Peyer's patch (tissue), 4 donors: ENCODE measurements at regions not wholly inside any gene's neighbourhood (a gene's known extent, or its start where the extent isn't known, plus 50 kb on each side); places are given as distances from the start of the nearest gene placed in this dataset.

Source experiments
- DNase-seq, 3 donors: peaks; one replicate each; pipeline ENCODE4 v3.0.0-alpha.2; 2017 to 2019
- H3K27ac ChIP-seq, 4 donors: fragments of 200-600 bp; sonication (generic); one replicate each; pipeline ENCODE4 v1.5.1; 2016 to 2019
- H3K27me3 ChIP-seq, 2 donors: fragments of 200-600 bp; sonication (generic); one replicate each; pipeline ENCODE4 v1.5.1; 2019
- H3K36me3 ChIP-seq, 3 donors: fragments of 200-600 bp; sonication (generic); one replicate each; pipeline ENCODE4 v1.5.1; 2016 to 2019
- H3K4me1 ChIP-seq, 4 donors: fragments of 200-600 bp; sonication (generic); one replicate each; pipeline ENCODE4 v1.5.1; 2016 to 2019
- H3K4me3 ChIP-seq, 4 donors: fragments of 200-600 bp; sonication (generic); 1 replicate in 3 of 4; 2 replicates in 1 of 4; pipeline ENCODE4 v1.5.1; 2016 to 2019; ENCODE audit warnings: mild to moderate bottlenecking in 1 of 4
- H3K9me3 ChIP-seq, 4 donors: fragments of 200-600 bp; sonication (generic); one replicate each; pipeline ENCODE4 v1.5.1; 2016 to 2019; ENCODE audit warnings: mild to moderate bottlenecking in 1 of 4
- CTCF ChIP-seq, 6 experiments: fragments of 450-650 bp in 4 of 6; fragments of 200-600 bp in 2 of 6; sonication (generic) in 1 of 6; IDR thresholded peaks; one replicate each; pipeline ENCODE4 v1.5.1; 2017 to 2019; ENCODE audit warnings: antibody characterized with exemption in 6 of 6, mild to moderate bottlenecking in 3 of 6, moderate library complexity in 1 of 6
- POLR2A ChIP-seq, 2 donors: fragments of 450-650 bp; IDR thresholded peaks; one replicate each; pipeline ENCODE4 v1.5.1; 2017; ENCODE audit warnings: antibody characterized with exemption in 2 of 2, mild to moderate bottlenecking in 2 of 2, moderate library complexity in 2 of 2

- peaks cover 0 to 7% (median 0%) of the 10 kb centered on the region in 4 donors for H3K9me3 ChIP-seq
- H3K4me3 ChIP-seq: no peak overlapping the region
- H3K27me3 ChIP-seq: no peaks in the 10 kb centered on the region
- no peak for DNase-seq
- TF ChIP-seq POLR2A (IDR thresholded peaks at IDR 0.05): no peak
- TF ChIP-seq CTCF (IDR thresholded peaks at IDR 0.05): no peak
- H3K27ac ChIP-seq: no peak overlapping the region
- H3K4me1 ChIP-seq: no peaks in the 10 kb centered on the region
- H3K36me3 ChIP-seq: no peaks in the 10 kb centered on the region
Measured at GRCh38 chr2:2655453-2656114, 324.5 kb upstream of the MYT1L start.

- no peaks in the 10 kb centered on the region for H3K27me3 ChIP-seq
- no peak overlapping the region for H3K4me3 ChIP-seq
- no peaks in the 10 kb centered on the region for H3K4me1 ChIP-seq
- H3K27ac ChIP-seq: no peak overlapping the region
- H3K36me3 ChIP-seq: no peaks in the 10 kb centered on the region
- TF ChIP-seq POLR2A (IDR thresholded peaks at IDR 0.05) (no peak), CTCF (IDR thresholded peaks at IDR 0.05) (no peak)
- DNase-seq: no peak
- no peaks in the 10 kb centered on the region for H3K9me3 ChIP-seq
Measured at GRCh38 chr2:2653231-2653630, 322.2 kb upstream of the MYT1L start.

GRCh38 chr2:2650608-2651375, 319.7 kb upstream of the MYT1L start:
- DNase-seq: no peak

DNA sequence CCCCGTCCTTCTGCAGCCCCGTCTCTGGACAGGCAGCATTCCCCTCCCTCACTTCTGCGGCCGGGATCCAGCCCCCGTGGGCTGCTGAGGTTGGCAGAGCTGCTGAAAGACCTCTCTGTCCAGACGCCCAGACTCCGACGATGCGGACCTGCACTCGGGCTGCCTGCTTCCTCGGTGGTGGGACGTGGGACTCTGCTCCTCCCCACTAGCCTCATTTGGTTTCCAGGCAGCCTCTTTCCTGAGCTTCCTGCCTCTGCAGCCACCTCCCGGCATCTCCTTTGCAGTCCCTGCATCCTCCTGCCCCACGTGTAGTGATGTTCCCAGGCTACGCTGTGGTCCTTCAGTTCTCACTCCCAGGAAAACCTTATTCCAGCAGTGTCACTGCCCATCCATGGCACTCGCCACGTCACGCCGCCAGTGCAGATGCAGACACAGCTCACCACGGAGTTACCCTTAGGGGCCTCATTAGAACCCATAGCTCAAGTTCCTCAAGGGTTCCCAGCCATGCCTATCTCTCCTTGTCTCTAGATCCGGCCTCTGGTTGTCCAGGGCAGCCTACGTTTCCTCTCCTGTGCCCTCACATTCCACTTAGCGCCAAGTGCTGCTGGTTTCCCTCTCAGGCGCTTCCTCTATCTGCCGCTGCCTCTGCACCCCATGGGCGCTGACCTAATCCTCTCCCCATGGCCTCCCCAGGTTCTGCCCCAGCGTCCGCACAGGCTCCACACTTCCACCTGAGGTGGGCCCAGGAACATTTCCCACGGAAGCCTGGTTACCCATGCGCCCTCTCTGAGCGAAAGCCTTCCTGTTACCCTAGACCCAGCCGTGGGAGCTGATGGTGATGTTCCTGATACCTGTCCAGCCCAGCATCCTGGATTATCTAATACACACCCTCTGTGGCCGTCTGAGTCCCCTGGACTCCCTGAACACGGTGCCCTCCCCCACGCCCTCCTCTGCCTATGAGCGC, 318.3 kb upstream of the MYT1L start:
- H3K27ac ChIP-seq: no peak overlapping the region
- no peaks in the 10 kb centered on the region for H3K4me1 ChIP-seq
- DNase-seq: no peak
- no peaks in the 10 kb centered on the region for H3K36me3 ChIP-seq
- no peaks in the 10 kb centered on the region for H3K9me3 ChIP-seq
- no peak for TF ChIP-seq CTCF (IDR thresholded peaks at IDR 0.05)
- no peak for TF ChIP-seq POLR2A (IDR thresholded peaks at IDR 0.05)
- no peaks in the 10 kb centered on the region for H3K27me3 ChIP-seq
- no peak overlapping the region for H3K4me3 ChIP-seq

More at GRCh38 chr2:2650608-2651375, 319.7 kb upstream of the MYT1L start:
- Histone ChIP-seq H3K4me1 (no peaks in the 10 kb centered on the region), H3K27ac (no peak overlapping the region), H3K36me3 (no peaks in the 10 kb centered on the region), H3K4me3 (no peak overlapping the region), H3K27me3 (no peaks in the 10 kb centered on the region), H3K9me3 (no peaks in the 10 kb centered on the region)
- TF ChIP-seq CTCF (IDR thresholded peaks at IDR 0.05) (no peak), POLR2A (IDR thresholded peaks at IDR 0.05) (no peak)

GRCh38 chr2:2648094-2648493, 317.0 kb upstream of the MYT1L start:
- Histone ChIP-seq H3K36me3 (no peaks in the 10 kb centered on the region), H3K27ac (no peak overlapping the region), H3K4me3 (no peak overlapping the region), H3K27me3 (no peaks in the 10 kb centered on the region), H3K9me3 (no peaks in the 10 kb centered on the region), H3K4me1 (no peaks in the 10 kb centered on the region)
- TF ChIP-seq CTCF (IDR thresholded peaks at IDR 0.05) (no peak), POLR2A (IDR thresholded peaks at IDR 0.05) (no peak)
- DNase-seq: no peak
